RWPE1 (cell line): ENCODE measurements at regions not wholly inside any gene's neighbourhood (a gene's known extent, or its start where the extent isn't known, plus 50 kb on each side); places are given as distances from the start of the nearest gene placed in this dataset.

Experiments used
- CTCF ChIA-PET: fragments of 350-600 bp; sonication (Branson Sonifier 250); formaldehyde crosslinking; extraction: SDS; loops from one replicate; lab custom pipeline; 2021; lab: Yijun Ruan, JAX
- POLR2A ChIA-PET: fragments of 400-600 bp; formaldehyde crosslinking; extraction: SDS; loops from one replicate; lab custom pipeline; 2020; ENCODE audit warnings: antibody characterized with exemption; ENCODE audit not compliant: low non-redundant PET; lab: Yijun Ruan, JAX
- DNase-seq: peaks from one replicate; pipeline ENCODE4 v3.0.0; 2012; ENCODE audit warnings: low spot score
- H3K27ac ChIP-seq: fragments of 450-650 bp; 2 replicates; pipeline ENCODE4 v1.5.1; 2017
- CTCF ChIP-seq: fragments of 450-650 bp; conservative IDR thresholded peaks from 2 replicates; pipeline ENCODE4 v1.5.1; 2017; ENCODE audit warnings: low read depth, mild to moderate bottlenecking

- ChIA-PET CTCF (no interaction called here), POLR2A (no interaction called here)
- no peak for DNase-seq
- no peak for TF ChIP-seq CTCF
- no peak overlapping the region for H3K27ac ChIP-seq
Measured at GRCh38 chrX:96140796-96141195, 543.8 kb upstream of the DIAPH2 start.

- no peak overlapping the region for H3K27ac ChIP-seq
- POLR2A ChIA-PET, result no interaction called here
- CTCF ChIA-PET, result no interaction called here
- no peak for DNase-seq
- no peak for TF ChIP-seq CTCF
Measured at GRCh38 chrX:96147681-96148080, 537.0 kb upstream of the DIAPH2 start.

GRCh38 chrX:96170626-96171025 lies 514.0 kb upstream of the DIAPH2 start:
- TF ChIP-seq CTCF, result no peak
- ChIA-PET CTCF (no interaction called here), POLR2A (no interaction called here)
- no peak for DNase-seq
- no peak overlapping the region for H3K27ac ChIP-seq

GRCh38 chrX:96176921-96177320 lies 507.7 kb upstream of the DIAPH2 start:
- DNase-seq, result no peak
- POLR2A ChIA-PET, result no interaction called here
- CTCF ChIA-PET, result no interaction called here
- TF ChIP-seq CTCF, result no peak
- H3K27ac ChIP-seq, result no peak overlapping the region

GRCh38 chrX:96181605-96182004 lies 503.0 kb upstream of the DIAPH2 start:
- TF ChIP-seq CTCF, result no peak
- H3K27ac ChIP-seq, result no peak overlapping the region
- ChIA-PET POLR2A (no interaction called here), CTCF (interaction anchor here (0.7 kb wide), 1 partner anchor 416 kb away, joined by 3 read pairs; no protein-coding TSS in a partner anchor)
- no peak for DNase-seq

- H3K27ac ChIP-seq, result no peak overlapping the region
- CTCF ChIA-PET, result interaction anchor here (0.7 kb wide), 2 partner anchors 417 to 932 kb away, joined by 3 to 5 read pairs; no protein-coding TSS in a partner anchor
- no peak; the same call in 1 of the 2 replicates for TF ChIP-seq CTCF
- POLR2A ChIA-PET, result no interaction called here
- DNase-seq, result no peak
Measured at GRCh38 chrX:96182366-96182765, 502.3 kb upstream of the DIAPH2 start.
